ENCODE measurements at regions not wholly inside any gene's neighbourhood (a gene's known extent, or its start where the extent isn't known, plus 50 kb on each side); places are given as distances from the start of the nearest gene placed in this dataset.

- TF ChIP-seq CTCF (IDR thresholded peaks at IDR 0.05; ENCODE audit: insufficient read depth, low read length, poor library complexity, severe bottlenecking) (no peak), EZH2phosphoT487 (conservative IDR thresholded peaks at IDR 0.05; ENCODE audit: low read length) (no peak)
Observed at GRCh38 chr22:47409539-47410275, 647.3 kb downstream of the TBC1D22A start.
